HCT116 (cell line): ENCODE measurements at regions not wholly inside any gene's neighbourhood (a gene's known extent, or its start where the extent isn't known, plus 50 kb on each side); places are given as distances from the start of the nearest gene placed in this dataset.

ENCODE experiments used
- ATAC-seq: fragments of 200-7000 bp; cut with Tn5 transposase; 2 replicates; pipeline ENCODE4 v1.9.1; 2020; ENCODE audit warnings: mild to moderate bottlenecking, moderate library complexity
- BruUV-seq: library from RNA; stranded (reverse); fragments of 400-500 nt; replicated peaks from 2 replicates; lab custom pipeline; 2021; lab: Mats Ljungman, UMichigan
- CTCF ChIA-PET: fragments of 300-600 bp; sonication (Branson Sonifier 250); formaldehyde crosslinking; loops from one replicate; lab custom pipeline; 2021; ENCODE audit warnings: antibody characterized with exemption; lab: Charles Lee
- POLR2A ChIA-PET: fragments of 300-600, 350-600 bp; sonication (Branson Sonifier 250); formaldehyde crosslinking; loops from one replicate; lab custom pipeline; 2021; ENCODE audit warnings: antibody characterized with exemption; lab: Charles Lee
- RAD21 ChIA-PET, 2 experiments: fragments of 300-600 bp; sonication (Branson Sonifier 250); formaldehyde crosslinking; loops; one replicate each; lab custom pipeline; 2023; ENCODE audit warnings: low total read pairs in 2 of 2; ENCODE audit not compliant: uncharacterized antibody in 2 of 2, unreplicated experiment in 2 of 2, low non-redundant PET in 1 of 2; lab: Charles Lee
- DNase-seq: peaks from one replicate; pipeline ENCODE4 v3.0.0-alpha.2; 2010; ENCODE audit warnings: low read depth, low spot score
- H2AFZ ChIP-seq: fragments of 200-600 bp; shearing (Covaris generic), sonication (generic); 2 replicates; pipeline ENCODE4 v1.6.1; 2017; ENCODE audit warnings: low read depth, mixed run types, mixed read lengths, antibody characterized with exemption, low read length; ENCODE audit not compliant: poor library complexity, severe bottlenecking
- H3K27ac ChIP-seq: 2 replicates; pipeline ENCODE4 v1.5.1; 2012; ENCODE audit warnings: low read depth, low read length
- H3K27me3 ChIP-seq: fragments of 200-600 bp; sonication (generic); 2 replicates; pipeline ENCODE4 v1.6.1; 2016; ENCODE audit warnings: mixed run types, low read length, mixed read lengths; ENCODE audit not compliant: insufficient read depth
- H3K36me3 ChIP-seq, 2 experiments: fragments of 200-500 bp in 1 of 2; fragments of 200-600 bp in 1 of 2; sonication (Bioruptor generic) in 1 of 2; sonication (generic) in 1 of 2; 2 replicates each; pipeline versions ENCODE4 v1.5.1 to v1.6.1; 2014 to 2016; ENCODE audit warnings: low read length in 2 of 2, inconsistent platforms in 1 of 2, mixed read lengths in 1 of 2, mixed run types in 1 of 2; ENCODE audit not compliant: insufficient read depth in 2 of 2, control insufficient read depth in 1 of 2
- H3K4me1 ChIP-seq, 2 experiments: fragments of 200-600 bp in 1 of 2; sonication (generic) in 1 of 2; 2 replicates each; pipeline versions ENCODE4 v1.5.1 to v1.6.1; 2012 to 2017; ENCODE audit warnings: low read length in 2 of 2, inconsistent platforms in 1 of 2, mild to moderate bottlenecking in 1 of 2, mixed read lengths in 1 of 2, mixed run types in 1 of 2, moderate library complexity in 1 of 2; ENCODE audit not compliant: insufficient read depth in 2 of 2, control insufficient read depth in 1 of 2
- H3K4me2 ChIP-seq: fragments of 200-600 bp; sonication (generic); 2 replicates; pipeline ENCODE4 v1.6.1; 2017; ENCODE audit warnings: mixed run types, low read length, mixed read lengths
- H3K4me3 ChIP-seq, 2 experiments: fragments of 200-600 bp in 1 of 2; sonication (generic) in 1 of 2; replicated peaks in 1 of 2; 2 replicates each; pipeline ENCODE4 v1.5.1; 2011 to 2016; ENCODE audit warnings: low read length in 2 of 2, control low read depth in 1 of 2, low read depth in 1 of 2, mild to moderate bottlenecking in 1 of 2, mixed read lengths in 1 of 2, mixed run types in 1 of 2
- H3K79me2 ChIP-seq: fragments of 200-600 bp; sonication (generic); 2 replicates; pipeline ENCODE4 v1.6.1; 2017; ENCODE audit warnings: mild to moderate bottlenecking, mixed run types, low read length, moderate library complexity, mixed read lengths; ENCODE audit not compliant: insufficient read depth
- H3K9ac ChIP-seq: fragments of 200-600 bp; sonication (generic); 2 replicates; pipeline ENCODE4 v1.6.1; 2016; ENCODE audit warnings: low read length, mixed read lengths
- H3K9me2 ChIP-seq: fragments of 200-600 bp; sonication (generic), shearing (Covaris generic); 2 replicates; pipeline ENCODE4 v1.6.1; 2017; ENCODE audit warnings: mixed run types, mild to moderate bottlenecking, moderate library complexity; ENCODE audit not compliant: insufficient read depth
- H3K9me3 ChIP-seq, 2 experiments: fragments of 200-500 bp in 1 of 2; fragments of 200-600 bp in 1 of 2; sonication (Bioruptor generic) in 1 of 2; sonication (generic) in 1 of 2; 2 replicates each; pipeline ENCODE4 v1.6.1; 2014 to 2017; ENCODE audit warnings: low read length in 2 of 2, mixed read lengths in 2 of 2, inconsistent platforms in 1 of 2, low read depth in 1 of 2, mild to moderate bottlenecking in 1 of 2, mixed run types in 1 of 2, moderate library complexity in 1 of 2; ENCODE audit not compliant: control insufficient read depth in 1 of 2, insufficient read depth in 1 of 2
- H4K20me1 ChIP-seq: fragments of 200-600 bp; sonication (generic), shearing (Covaris generic); 2 replicates; pipeline ENCODE4 v1.6.1; 2017; ENCODE audit warnings: mixed run types, mild to moderate bottlenecking, moderate library complexity; ENCODE audit not compliant: insufficient read depth
- CTCF ChIP-seq, 3 experiments: fragments of 200-600 bp in 1 of 3; sonication (generic) in 1 of 3; IDR thresholded peaks in 2 of 3; conservative IDR thresholded peaks in 1 of 3; 2 replicates each; pipeline ENCODE4 v1.5.1; 2012 to 2017; ENCODE audit warnings: low read depth in 2 of 3, low read length in 2 of 3, antibody characterized with exemption in 1 of 3, borderline replicate concordance in 1 of 3, control low read depth in 1 of 3, mild to moderate bottlenecking in 1 of 3, mixed read lengths in 1 of 3, mixed run types in 1 of 3, moderate library complexity in 1 of 3; ENCODE audit not compliant: insufficient read depth in 1 of 3
- EGR1 ChIP-seq: IDR thresholded peaks from 2 replicates; pipeline ENCODE4 v1.6.1; 2012; ENCODE audit warnings: low read depth
- ELF1 ChIP-seq: IDR thresholded peaks from 2 replicates; pipeline ENCODE4 v1.6.1; 2012; ENCODE audit warnings: low read depth, borderline replicate concordance
- EZH2 ChIP-seq: fragments of 200-600 bp; sonication (generic); IDR thresholded peaks from 2 replicates; pipeline ENCODE4 v1.6.1; 2017; ENCODE audit warnings: antibody characterized with exemption, mixed run types
- FOSL1 ChIP-seq: IDR thresholded peaks from 2 replicates; pipeline ENCODE4 v1.6.1; 2012; ENCODE audit warnings: low read depth
- JUND ChIP-seq: IDR thresholded peaks from 2 replicates; pipeline ENCODE4 v1.6.1; 2012
- POLR2AphosphoS5 ChIP-seq: IDR thresholded peaks from 2 replicates; pipeline ENCODE4 v1.6.1; 2011; ENCODE audit warnings: mild to moderate bottlenecking, low read depth, low read length, moderate library complexity
- REST ChIP-seq: IDR thresholded peaks from 2 replicates; pipeline ENCODE4 v1.6.1; 2012; ENCODE audit warnings: low read depth
- SIN3A ChIP-seq: IDR thresholded peaks from 2 replicates; pipeline ENCODE4 v1.6.1; 2012; ENCODE audit warnings: low read depth
- TCF7L2 ChIP-seq: IDR thresholded peaks from 2 replicates; pipeline ENCODE4 v1.7.0; 2011; ENCODE audit warnings: borderline replicate concordance, inconsistent platforms; ENCODE audit not compliant: insufficient read depth, insufficient read length; ENCODE audit errors: extremely low read depth
- YY1 ChIP-seq: IDR thresholded peaks from 2 replicates; pipeline ENCODE4 v1.6.1; 2011; ENCODE audit warnings: low read length, low read depth, moderate library complexity, mild to moderate bottlenecking; ENCODE audit not compliant: insufficient replicate concordance; ENCODE audit errors: extremely low read depth
- intact Hi-C: fragments of 100-400 bp; cut with micrococcal nuclease; formaldehyde crosslinking; loops from 2 replicates; pipeline ENCODE4 v1.10.0; 2022
- TF ChIP-seq, protein P1 (sequence below): IDR thresholded peaks from 2 replicates; pipeline ENCODE4 v1.6.1; 2012

- intact Hi-C loops: loop anchor here (2.0 kb wide), 1 partner anchor 46 kb away; no protein-coding TSS in a partner anchor
- H3K27me3 ChIP-seq: no peaks in the 10 kb centered on the region
- H2AFZ ChIP-seq: peak overlapping the region; percentile 86
- H4K20me1 ChIP-seq: no peaks in the 10 kb centered on the region
- H3K27ac ChIP-seq: peak overlapping the region; percentile 71; the same call in 1 of the 2 replicates
- H3K9me3 ChIP-seq: no peaks in the 10 kb centered on the region
- no peaks in the 10 kb centered on the region for H3K36me3 ChIP-seq
- H3K4me2 ChIP-seq: peak overlapping the region; percentile 82
- no TSS peak for BruUV-seq
- peak overlapping the region; percentile 49; the same call in 1 of the 2 replicates for H3K9ac ChIP-seq
- H3K4me1 ChIP-seq: peaks cover 13 to 24% of the 10 kb centered on the region in 2 experiments
- RAD21 ChIA-PET: no interaction called here
- H3K4me3 ChIP-seq: peak overlapping the region in 1 of 2 experiments; percentile 45; a peak in 2 of 4 replicates
- no peak for DNase-seq
- ATAC-seq: no peak
- POLR2A ChIA-PET: interaction anchor here (0.6 to 1.4 kb wide), 2 partner anchors 9 to 15 kb away, joined by 3 to 4 read pairs; no protein-coding TSS in a partner anchor
- H3K79me2 ChIP-seq: no peaks in the 10 kb centered on the region
- no peak for TF ChIP-seq JUND
- H3K9me2 ChIP-seq: no peaks in the 10 kb centered on the region
- CTCF ChIA-PET: no interaction called here
Observed at GRCh38 chr1:244164511-244164890, 113.4 kb downstream of the ZBTB18 start.

DNA sequence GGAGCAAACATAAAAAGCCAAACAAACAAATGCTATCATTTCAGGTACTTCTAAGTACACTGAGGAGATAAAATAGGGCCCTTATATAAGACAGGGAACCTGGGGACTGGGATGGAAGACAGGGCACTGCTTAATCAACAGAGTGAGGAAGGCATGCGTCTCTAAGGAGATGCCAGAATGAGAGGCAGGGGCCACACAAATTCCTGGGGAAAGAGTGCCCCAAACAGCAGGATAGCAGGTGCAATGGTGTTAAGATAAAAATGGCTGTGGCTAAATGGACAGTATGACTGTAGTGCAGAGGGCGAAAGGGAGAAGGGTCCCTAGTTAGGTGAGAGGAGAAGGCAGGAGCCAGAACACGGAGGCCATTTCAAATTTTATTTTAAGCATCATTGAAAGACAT is 113.9 kb downstream of the ZBTB18 start:
- H4K20me1 ChIP-seq: no peaks in the 10 kb centered on the region
- ChIA-PET RAD21 (no interaction called here), CTCF (no interaction called here), POLR2A (interaction anchor here (1.4 kb wide), 1 partner anchor 9 kb away, joined by 4 read pairs; no protein-coding TSS in a partner anchor)
- H3K27me3 ChIP-seq: no peaks in the 10 kb centered on the region
- H3K9me3 ChIP-seq: no peaks in the 10 kb centered on the region
- DNase-seq (no peak), ATAC-seq (no peak)
- no peaks in the 10 kb centered on the region for H3K9me2 ChIP-seq
- H3K79me2 ChIP-seq: no peaks in the 10 kb centered on the region
- H3K36me3 ChIP-seq: no peaks in the 10 kb centered on the region
- H3K4me3 ChIP-seq: no peak overlapping the region
- BruUV-seq: no TSS peak
- peaks cover 13 to 24% of the 10 kb centered on the region in 2 experiments for H3K4me1 ChIP-seq
- no peak overlapping the region for H3K4me2 ChIP-seq
- H2AFZ ChIP-seq: no peak overlapping the region
- intact Hi-C loops: loop anchor here (2.0 kb wide), 1 partner anchor 46 kb away; no protein-coding TSS in a partner anchor
- no peak overlapping the region for H3K9ac ChIP-seq
- no peak overlapping the region for H3K27ac ChIP-seq
- TF ChIP-seq SIN3A: no peak
- TF ChIP-seq POLR2AphosphoS5: no peak
- no peak for TF ChIP-seq EGR1
- TF ChIP-seq, protein P1, sequence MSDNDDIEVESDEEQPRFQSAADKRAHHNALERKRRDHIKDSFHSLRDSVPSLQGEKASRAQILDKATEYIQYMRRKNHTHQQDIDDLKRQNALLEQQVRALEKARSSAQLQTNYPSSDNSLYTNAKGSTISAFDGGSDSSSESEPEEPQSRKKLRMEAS: no peak
- no peak for TF ChIP-seq JUND
- no peak for TF ChIP-seq TCF7L2
- TF ChIP-seq REST: no peak
- no peak for TF ChIP-seq YY1
- TF ChIP-seq FOSL1: no peak
- TF ChIP-seq ELF1: no peak
- TF ChIP-seq CTCF (IDR thresholded peaks at IDR 0.05 in 2 of 3, conservative IDR thresholded peaks at IDR 0.05 in 1 of 3; ENCODE audit: borderline replicate concordance in 1 of 3, insufficient read depth in 1 of 3, low read depth in 2 of 3, low read length in 2 of 3): no peak
- no peak for TF ChIP-seq EZH2
